ENCODE measurements at regions not wholly inside any gene's neighbourhood (a gene's known extent, or its start where the extent isn't known, plus 50 kb on each side); places are given as distances from the start of the nearest gene placed in this dataset.
"Not testable (repeated sequence)": the region's sequence is repeated elsewhere in the genome, so short reads cannot be mapped to it uniquely, and the experiment has no call there.

DNA sequence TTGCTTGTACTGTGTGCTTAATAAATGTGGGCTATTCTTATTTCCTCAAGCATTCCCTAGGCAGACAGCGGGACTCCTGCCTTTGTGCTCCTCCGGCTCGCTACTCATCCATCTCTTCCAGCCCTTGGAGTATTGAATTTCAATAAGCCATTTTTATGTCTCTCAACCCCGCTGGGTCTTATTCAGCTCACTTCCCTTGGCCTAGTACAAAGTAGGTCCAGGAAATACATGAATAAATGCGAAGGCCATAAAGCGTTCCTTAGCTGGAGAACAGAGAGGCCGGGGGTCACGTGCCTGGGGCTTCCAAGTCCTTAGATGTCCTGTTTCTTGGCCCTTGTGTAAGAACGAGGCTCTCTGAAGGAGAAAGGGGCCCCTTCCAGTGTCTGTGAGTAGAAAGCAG lies 236.7 kb upstream of the ASIC2 start:
- no peak for DNase-seq
- intact Hi-C loops (cut with DNase I) = no loop called here

DNA sequence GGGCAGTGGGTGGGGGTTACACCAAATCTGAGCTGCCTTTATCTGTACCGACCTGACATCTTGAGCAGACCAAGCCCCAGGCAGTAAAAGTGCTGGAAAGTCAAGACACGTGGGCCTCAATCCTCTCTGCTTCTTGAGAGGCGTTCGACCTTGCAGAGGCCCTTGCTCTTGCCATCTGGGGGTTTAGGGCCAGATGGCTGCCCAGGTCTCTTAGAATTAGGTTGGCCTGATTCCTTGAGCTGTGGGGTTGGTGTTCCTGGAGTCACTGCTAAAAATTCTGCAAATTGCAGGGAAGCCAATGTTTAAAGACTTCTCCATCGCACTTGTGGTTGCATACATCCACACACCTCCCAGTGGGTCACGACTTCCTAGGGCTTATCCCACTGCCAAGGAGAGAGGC lies 238.2 kb upstream of the ASIC2 start:
- intact Hi-C loops (cut with DNase I) = no loop called here
- DNase-seq = no peak

DNA sequence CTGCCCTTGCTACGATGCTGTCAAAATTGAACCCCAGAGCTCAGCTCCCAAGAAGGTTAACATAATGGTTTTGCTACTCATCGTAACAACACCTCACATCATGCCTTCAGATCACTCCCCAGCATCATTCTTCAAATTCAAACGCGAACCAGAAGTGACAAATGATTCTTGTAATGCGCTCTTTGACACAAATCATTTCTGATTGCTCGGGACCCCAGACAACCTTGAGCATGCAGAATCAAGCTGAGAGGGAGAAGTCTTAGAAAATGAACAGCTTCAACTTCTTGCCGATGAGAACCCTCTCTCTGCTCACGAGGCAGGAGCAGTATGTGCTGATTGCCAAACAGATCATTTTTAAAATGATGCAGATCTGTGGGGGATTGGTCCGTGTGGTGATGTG lies 241.0 kb upstream of the ASIC2 start:
- intact Hi-C loops (cut with DNase I) = no loop called here
- DNase-seq = no peak

DNA sequence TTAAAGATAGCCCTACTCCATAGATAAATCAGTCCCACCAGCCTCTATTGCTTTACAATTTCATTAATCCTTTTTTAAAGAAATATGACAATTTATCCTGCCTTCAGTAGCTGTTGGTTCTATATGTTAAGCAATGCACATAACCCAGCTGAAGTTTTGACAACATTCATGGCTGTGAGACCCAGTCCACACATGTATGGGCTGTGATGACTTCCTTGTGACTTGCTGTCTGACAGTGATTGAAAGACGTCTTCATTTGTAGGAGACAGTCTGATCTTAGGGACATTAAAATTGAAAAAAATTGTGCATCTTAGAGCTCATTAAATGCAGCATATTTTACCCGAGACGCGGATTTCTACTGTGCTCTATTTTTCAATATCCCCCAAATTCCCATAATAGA lies 252.0 kb upstream of the ASIC2 start:
- no peak for DNase-seq
- intact Hi-C loops (cut with DNase I) = no loop called here

DNA sequence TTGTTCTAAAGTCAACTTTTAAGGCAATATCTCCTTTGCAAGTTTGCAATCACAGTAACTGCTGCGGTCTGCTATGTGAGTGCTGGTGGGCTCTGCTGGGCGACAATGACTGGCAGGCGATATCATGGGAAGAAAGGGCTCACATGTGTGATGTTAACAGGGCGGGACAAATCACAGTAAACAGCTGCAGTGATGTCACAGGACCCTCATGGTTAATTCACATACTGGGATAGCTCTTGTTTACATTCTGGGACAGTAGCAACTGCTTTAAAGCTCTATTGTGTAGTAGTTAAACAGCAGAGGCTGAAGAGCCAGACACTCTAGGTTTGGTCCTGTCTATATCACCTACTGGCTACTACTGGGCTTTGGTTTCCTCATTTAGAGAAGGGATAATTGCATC lies 257.2 kb upstream of the ASIC2 start:
- intact Hi-C loops (cut with DNase I) = no loop called here
- no peak for DNase-seq

DNA sequence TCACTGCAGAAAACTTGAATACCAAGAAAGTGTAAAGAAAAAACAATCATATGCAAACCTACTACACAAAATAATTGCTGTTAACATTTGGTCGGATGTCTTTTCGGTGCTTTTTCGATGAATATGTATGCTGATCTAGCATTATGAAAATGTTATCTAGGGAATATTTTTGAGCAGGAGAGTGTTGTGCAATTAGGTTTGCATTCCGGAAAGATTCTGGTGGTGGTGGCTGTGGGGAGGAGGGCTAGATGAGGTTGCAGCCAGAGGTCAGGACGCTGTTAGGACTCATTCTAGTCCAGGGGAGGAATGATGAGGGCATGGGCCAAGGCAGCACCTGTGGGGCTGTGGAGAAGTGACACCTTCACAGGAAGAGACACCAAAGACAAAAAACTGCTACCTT lies 258.0 kb upstream of the ASIC2 start:
- intact Hi-C loops (cut with DNase I) = no loop called here
- DNase-seq = no peak

DNA sequence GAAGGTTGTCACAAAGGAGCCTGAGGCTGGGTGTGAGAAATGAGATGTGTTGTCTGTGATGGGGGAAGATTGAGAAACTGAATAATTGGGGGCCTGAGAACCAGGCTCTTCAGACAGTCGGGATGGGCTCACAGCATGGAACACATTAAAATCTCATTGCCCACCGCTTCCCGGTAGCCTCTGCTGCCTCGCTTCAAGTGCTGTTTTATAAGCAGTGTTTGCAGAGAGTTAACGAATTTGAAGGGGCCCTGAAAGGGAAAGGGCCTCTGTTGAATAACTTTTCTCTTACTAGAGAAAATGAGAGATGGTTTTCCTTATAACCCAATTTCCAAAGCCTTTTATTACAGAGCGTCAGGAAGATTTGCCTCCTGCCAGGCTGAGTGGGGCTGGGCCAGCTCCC lies 258.8 kb upstream of the ASIC2 start:
- no peak for DNase-seq
- intact Hi-C loops (cut with DNase I) = no loop called here

DNA sequence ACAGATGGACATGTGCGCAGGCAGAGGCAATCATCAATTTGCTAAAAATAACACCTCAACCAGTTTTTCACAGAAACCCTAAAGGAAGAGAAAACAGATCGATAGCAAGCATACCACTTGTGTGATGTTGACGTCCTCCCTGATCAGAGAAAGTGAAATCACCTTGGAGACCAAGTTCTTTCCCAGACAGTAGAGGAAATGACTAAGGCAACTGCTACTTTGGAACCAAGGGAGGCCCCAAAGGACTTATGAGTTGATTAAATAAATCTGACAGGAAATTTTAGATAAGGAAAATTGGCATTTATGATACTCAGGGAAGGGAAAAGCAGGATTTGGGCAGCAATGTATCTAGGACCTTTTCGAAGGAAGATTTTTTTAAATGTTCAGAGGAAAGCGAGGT lies 267.1 kb upstream of the ASIC2 start:
- intact Hi-C loops (cut with DNase I) = no loop called here
- DNase-seq = no peak

DNA sequence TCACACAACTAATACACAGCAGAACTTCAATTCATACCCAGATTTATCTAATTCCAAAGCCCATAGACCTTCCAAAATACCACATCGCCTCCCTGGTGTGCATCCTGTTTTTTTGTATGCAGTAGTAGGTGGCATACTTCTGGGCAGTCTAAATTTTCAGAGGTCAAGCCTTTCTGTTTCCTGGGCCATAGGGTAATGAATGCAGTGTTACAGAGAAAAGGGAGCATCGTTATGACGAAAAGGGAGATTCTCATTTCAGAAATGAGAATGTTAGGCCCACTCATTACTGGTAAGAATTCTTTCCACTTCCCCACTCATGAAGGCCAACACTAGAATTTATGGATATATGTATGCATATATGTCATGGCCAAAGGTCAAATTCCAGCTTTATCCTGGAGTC lies 267.8 kb upstream of the ASIC2 start:
- intact Hi-C loops (cut with DNase I) = no loop called here
- no peak for DNase-seq

DNA sequence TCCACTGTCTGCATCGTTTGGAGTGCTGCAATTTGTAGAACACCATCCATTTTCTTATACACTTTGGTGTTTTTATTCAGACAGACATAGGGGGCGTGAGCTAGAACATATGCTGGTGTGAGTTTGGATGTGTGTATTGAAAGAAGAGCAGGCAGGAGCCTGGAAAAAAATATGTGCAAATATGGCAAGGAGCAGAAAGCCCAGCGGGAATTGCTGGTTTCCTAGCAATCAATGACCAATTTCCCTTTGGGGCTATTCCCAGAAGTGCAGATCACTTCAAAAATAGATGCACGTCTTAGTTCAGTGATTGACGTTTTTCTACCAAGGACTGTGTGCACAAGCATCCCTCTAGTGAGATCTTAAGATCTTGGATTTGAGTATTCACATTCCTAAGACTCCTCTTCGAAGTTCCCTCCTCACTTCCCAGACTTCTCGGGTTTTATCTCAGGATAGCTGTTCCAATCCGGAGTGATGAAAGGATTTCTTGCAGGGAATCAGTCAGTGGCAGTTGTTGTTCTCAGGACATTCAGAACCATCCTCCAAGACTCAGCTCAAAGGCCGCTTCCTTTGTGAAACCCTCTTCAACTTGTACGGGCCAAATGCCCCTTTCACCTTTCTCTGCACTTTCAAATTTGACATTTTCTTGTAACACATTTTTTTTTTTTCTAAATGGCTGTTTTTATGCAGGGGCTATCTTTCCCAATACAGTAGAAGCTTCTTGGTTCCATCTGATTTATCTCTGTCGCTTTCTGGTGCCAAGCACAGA lies 268.7 kb upstream of the ASIC2 start:
- intact Hi-C loops (cut with DNase I) = no loop called here
- DNase-seq = no peak

DNA sequence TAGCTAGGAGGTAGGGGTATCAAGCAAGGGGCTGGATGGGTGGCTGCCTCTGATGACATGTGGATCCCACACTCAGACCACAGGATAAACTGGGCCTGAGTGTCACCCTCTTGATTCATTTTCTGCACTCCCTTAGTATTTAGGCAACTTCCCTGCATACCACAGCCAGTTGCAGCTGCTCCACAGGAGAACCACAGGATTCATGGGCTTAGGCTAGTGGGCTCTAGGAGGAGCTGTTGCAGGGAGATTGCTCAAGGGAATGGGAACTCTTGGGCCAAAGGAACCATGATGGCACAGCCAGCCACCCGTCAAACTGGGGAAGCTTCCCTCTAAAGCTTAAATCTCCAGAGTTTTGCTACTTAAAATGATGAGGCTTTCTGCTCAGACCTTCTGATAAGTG lies 269.7 kb upstream of the ASIC2 start:
- DNase-seq = peak in 8 of 42 donors; percentile 2 to 18 (median 15)
- intact Hi-C loops (cut with DNase I) = no loop called here

DNA sequence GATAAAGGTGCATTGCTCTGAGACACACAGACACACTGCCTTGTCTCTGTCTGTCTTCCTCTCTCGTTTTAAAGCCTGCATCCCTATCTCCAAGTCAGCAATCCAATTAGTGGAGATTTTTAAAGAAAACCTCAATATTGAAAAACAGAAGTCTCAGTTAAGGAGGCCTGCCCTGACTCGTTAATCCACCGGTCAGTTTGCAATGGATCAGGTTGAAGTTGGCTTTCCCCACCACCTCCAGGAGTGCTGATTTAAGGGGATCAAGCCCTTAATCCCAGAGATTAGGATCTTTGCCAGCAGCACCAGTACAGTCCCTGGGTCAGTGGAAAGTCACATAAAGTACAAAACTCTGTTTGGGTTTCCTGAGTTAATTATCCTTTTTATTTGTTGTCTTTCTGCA lies 271.1 kb upstream of the ASIC2 start:
- intact Hi-C loops (cut with DNase I) = no loop called here
- DNase-seq = no peak

DNA sequence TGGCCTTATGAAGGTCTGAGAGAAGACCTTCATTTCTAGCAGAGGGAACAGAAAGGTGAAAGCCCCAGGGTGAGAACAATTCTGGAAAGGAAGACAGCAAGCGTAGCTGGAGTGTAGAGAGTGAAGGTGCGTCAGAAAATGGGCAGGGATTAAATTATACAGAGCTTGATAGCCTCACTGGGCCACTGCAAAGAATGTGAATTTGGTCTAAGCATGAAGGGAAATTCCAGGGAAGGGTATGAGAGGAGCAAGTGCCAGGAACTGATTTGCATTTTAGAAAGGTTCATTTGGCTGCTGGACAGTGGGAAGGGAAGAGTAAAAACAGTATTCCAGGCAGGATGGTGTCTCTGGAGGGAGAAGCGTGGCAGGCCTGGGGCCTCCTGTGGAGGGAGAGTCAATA lies 274.1 kb upstream of the ASIC2 start:
- DNase-seq = no peak

DNA sequence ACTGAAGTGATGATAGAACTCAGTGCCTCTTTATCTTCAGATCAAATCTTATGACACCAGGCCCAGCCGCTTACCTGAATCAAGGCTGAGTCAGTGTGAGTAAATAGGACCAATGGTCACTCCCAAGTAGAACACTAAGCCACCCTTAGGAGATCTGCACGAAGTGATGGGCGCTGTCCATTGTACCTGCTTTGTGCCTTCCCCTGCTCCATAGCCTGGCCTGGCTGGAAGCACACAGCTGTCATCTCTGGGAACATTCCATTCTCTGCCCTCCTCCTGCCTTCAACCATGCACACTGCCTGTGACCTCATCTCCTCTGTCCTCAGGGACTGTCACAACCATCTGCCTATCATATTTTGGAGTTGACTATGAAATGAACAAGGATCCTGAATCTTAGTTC lies 279.5 kb upstream of the ASIC2 start:
- intact Hi-C loops (cut with DNase I) = no loop called here
- DNase-seq = no peak

More for the DNA sequence above, 274.1 kb upstream of the ASIC2 start:
- intact Hi-C loops (cut with DNase I) = no loop called here

DNA sequence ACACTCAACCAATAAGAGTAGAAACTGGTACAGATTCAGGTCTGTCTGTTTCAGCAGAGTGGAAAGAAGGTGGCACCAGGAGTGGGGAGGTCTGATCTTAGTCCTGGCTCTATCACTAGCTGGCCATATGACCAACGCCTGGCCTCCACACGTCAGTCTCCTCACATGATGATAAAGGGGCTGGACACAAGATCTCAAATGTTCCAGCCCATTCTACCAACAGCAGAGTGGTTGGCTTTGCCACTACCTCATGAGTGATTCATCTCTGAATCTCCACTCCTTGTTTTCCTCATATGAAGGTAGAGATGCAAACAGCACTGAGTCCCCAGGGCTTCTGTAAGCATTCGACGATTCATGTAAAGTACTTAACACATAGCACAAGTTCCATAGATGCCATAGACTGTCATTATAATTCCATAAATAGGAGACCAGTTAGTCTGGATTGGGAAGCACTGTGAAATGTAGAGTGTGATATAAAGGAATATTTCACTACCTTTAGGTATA lies 281.9 kb upstream of the ASIC2 start:
- DNase-seq = no peak
- intact Hi-C loops (cut with DNase I) = no loop called here

DNA sequence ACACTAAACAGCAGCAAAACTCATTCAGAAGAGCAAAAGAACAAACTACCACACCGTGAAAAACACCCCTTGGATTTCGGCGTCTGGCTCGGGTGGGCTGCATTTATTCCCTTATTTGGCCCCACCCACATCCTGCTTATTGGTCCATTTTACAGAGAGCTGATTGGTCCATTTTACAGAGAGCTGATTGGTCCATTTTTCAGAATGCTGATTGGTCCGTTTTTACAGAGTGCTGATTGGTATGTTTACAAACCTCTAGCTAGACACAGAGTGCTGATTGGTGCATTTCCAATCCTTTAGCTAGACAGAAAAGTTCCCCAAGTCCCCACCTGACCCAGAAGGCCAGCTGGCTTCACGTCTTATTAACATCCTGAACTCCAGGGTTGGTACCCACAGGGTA lies 286.6 kb upstream of the ASIC2 start:
- intact Hi-C loops (cut with DNase I); DNase-seq: not testable (repeated sequence)

DNA sequence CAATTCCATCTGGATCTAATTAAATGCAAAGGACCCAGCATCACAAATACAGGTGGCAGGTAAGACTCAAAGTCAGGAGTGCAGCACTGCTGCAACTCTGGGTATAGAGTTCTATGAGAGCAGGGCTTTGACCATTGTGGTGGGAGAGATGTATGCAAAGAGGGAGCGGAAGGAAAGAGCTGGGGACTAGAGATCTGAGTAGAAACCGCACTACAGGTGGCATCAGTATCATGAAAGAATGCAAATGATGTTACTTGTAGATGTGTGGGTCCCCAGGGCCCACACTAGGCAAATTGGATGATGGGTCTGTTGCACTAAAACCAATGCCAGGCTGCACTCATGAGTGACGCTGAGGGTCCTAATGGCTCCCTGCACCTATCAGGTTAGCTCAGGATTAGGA lies 287.1 kb upstream of the ASIC2 start:
- intact Hi-C loops (cut with DNase I) = no loop called here
- no peak for DNase-seq

DNA sequence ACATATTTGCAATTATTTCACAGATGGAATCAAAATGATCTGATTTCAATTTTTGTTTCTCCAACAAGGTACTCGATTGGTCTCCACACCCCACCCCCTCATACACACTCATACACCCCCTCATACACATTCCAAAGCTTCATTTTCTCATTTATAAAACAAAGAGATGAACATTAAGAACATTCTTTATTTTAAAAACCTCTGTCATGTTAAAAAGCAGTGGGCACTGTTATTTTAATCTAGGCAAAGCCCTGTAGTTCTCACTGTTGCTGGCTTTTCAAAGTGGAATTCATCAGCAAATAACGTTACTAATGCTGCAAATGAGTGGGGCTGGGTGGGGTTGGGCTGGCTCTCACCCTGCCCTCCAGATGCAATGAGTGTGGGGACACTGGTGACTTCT lies 289.6 kb upstream of the ASIC2 start:
- DNase-seq = no peak
- intact Hi-C loops (cut with DNase I) = no loop called here

DNA sequence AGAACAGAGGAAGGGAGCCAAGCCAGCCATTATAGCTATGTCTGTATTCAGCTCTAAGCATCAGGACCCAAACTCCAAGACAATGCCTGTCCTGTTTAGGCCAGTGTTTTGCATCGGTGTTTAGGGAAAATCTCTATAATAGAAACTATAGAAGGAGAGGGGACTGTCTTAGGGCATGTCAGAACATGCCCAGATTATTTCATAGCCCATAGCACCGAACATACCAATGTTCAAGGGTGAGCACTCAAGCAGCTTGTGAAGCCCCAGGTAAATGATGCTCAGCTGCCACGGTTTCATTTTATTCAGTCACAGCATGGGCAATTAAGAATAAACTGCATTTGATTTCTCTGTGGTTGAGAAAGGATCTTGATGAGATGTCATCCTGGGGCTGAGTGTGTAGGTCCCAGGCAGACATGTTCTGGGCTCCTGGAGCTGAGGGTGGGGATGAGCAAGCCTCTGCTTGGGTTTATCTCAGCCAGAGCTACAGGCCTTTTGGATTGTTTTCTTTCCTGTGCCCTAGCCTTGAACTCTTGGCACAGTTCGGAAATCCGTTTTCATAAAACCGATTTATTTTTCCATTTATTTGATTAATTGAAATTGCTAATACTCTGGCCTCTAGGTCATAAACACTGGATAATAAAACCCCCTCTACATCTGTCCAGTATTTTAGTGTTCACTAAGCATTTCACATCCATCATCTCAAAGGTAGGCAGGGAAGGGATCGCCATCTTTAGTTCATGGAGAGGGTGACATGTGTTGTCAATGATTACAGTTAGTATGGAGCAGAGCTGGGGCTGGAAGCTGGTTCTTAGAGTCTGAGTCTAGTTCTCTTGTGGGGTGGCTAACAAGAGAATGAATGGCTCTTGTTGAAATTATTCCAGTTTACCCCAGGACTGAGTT lies 290.7 kb upstream of the ASIC2 start:
- no peak for DNase-seq
- intact Hi-C loops (cut with DNase I) = no loop called here

DNA sequence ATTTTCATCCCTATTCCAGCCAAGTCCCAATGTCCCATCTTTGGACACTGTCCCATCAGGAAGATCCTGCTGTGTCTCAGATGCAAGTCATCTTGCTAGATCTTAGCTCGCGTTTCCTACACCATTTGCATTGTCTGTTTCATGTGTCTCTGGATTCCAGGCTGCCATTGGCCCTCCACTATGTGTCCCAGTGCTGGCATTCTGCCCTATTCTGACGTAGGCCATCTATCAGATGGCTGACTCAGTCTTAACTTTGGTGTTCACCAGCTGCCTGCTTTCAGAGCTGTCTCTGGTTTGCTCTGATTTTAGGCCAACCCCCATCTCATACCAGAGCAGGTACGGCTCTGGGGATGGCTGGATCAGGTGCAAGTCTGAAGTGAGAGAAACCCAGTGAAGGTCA lies 300.9 kb upstream of the ASIC2 start:
- intact Hi-C loops (cut with DNase I) = no loop called here
- DNase-seq = peak in 14 of 42 donors; percentile 4 to 52 (median 18)

DNA sequence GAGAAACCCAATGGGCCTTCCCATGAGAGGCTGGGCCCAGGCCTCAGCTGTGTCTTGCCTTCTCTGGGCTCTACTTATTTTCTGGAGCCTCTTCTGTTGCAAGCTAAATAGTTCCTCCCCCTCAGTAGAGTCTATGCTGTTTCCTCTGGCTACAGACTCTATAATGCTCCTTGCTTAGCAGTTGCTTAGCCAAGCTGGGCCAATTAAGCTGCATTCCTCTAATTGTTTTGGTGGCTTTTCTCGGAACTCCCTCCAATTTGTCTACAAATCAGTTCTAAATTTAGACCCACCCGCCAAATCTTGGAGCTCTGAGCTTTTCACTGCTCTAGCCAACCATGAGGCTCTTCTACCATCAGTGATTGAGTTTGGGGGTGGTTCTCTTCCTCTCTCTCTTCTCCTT lies 302.7 kb upstream of the ASIC2 start:
- peak in 1 of 42 donors; percentile 6 for DNase-seq

More for the DNA sequence above, 302.7 kb upstream of the ASIC2 start:
- intact Hi-C loops (cut with DNase I) = no loop called here

All from head of caudate nucleus (tissue), 42 donors.